ENCODE measurements at regions not wholly inside any gene's neighbourhood (a gene's known extent, or its start where the extent isn't known, plus 50 kb on each side); places are given as distances from the start of the nearest gene placed in this dataset.

DNA sequence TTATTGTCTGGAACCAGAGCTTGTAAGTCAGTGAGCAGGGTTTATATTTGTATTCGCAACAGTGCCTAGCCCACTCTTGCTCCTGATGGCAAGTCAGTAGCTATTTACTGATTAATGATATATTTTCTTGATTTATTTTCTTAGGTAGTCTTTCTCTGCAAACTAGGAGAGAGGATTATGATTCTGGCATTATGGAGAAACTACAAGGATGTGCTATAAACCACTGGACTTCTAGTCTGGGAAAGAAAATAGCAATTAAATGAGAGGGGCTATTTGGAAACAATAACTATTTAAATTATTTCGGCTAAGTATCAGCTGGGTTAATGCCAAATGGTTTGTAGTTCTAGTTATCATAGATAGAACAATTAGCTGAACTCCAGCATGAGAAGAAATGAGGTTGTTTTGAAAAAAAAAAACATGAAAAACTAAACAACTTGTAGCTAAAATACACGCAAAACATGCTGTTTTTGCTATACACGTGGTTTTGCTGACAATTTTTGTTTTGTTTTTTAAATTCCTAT lies 304.9 kb upstream of the TCF21 start:
- Histone ChIP-seq H3K27me3 (ENCODE audit: control insufficient read depth, insufficient read depth, low read length, poor library complexity, severe bottlenecking) (no peaks in the 10 kb centered on the region), H3K4me1 (ENCODE audit: control insufficient read depth, insufficient read depth, low read length) (no peaks in the 10 kb centered on the region), H3K27ac (ENCODE audit: insufficient read depth, low read depth, low read length, poor library complexity, severe bottlenecking) (no peak overlapping the region), H3K9me3 (ENCODE audit: control insufficient read depth, low read length) (no peaks in the 10 kb centered on the region), H3K36me3 (ENCODE audit: control insufficient read depth, insufficient read depth, low read length) (no peaks in the 10 kb centered on the region), H3K4me3 (ENCODE audit: insufficient read depth, low read depth, low read length) (no peak overlapping the region)
- WGBS, 2 experiments, result 93 to 100% methylated on average over 1 to 2 of the region's 4 CpGs

DNA sequence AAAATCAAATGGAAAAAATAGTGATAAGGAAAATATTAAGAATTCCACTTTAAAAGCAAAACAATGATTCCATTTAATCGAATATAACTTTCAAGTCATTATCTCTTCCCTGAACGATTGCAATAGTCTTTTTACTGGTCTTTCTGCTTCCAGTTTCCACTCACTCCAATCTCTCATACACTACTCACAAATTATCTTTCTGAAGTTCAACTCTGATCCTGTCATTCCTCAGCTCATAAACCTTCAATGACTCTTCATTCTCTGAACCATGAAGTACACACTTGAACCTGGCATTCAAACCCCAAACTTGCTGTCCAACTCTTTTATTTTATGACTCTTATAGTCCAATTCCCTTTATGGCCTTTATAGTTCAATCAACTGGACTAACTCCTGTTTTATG lies 304.1 kb upstream of the TCF21 start:
- Histone ChIP-seq H3K36me3 (ENCODE audit: control insufficient read depth, insufficient read depth, low read length) (no peaks in the 10 kb centered on the region), H3K4me1 (ENCODE audit: control insufficient read depth, insufficient read depth, low read length) (no peaks in the 10 kb centered on the region), H3K9me3 (ENCODE audit: control insufficient read depth, low read length) (no peaks in the 10 kb centered on the region), H3K27me3 (ENCODE audit: control insufficient read depth, insufficient read depth, low read length, poor library complexity, severe bottlenecking) (no peaks in the 10 kb centered on the region), H3K4me3 (ENCODE audit: insufficient read depth, low read depth, low read length) (no peak overlapping the region), H3K27ac (ENCODE audit: insufficient read depth, low read depth, low read length, poor library complexity, severe bottlenecking) (no peak overlapping the region)
- WGBS, 2 experiments, result 88 to 91% methylated on average over 2 of the region's 2 CpGs

DNA sequence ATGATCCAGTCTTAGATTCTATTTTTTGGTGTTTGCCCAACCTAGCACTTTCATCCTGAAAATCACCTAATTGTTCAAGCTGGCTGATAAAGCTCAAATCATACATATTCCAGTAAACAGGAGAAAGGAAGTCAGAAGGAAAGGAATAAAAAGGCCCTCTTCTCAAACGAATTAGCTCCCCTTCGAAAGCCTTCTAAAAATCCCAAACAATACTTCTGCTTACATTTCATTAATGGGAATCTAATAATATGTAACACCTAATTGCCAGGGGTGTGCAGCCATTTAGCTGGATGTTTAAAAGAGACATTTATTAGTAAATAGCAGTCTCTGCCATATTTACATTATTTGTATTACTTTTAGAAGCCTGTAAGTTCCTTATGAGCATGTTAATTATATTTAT lies 302.9 kb upstream of the TCF21 start:
- H3K27me3 ChIP-seq (ENCODE audit: control insufficient read depth, insufficient read depth, low read length, poor library complexity, severe bottlenecking), result no peaks in the 10 kb centered on the region
- no peaks in the 10 kb centered on the region for H3K4me1 ChIP-seq (ENCODE audit: control insufficient read depth, insufficient read depth, low read length)
- H3K27ac ChIP-seq (ENCODE audit: insufficient read depth, low read depth, low read length, poor library complexity, severe bottlenecking), result no peak overlapping the region
- no peak overlapping the region for H3K4me3 ChIP-seq (ENCODE audit: insufficient read depth, low read depth, low read length)
- H3K36me3 ChIP-seq (ENCODE audit: control insufficient read depth, insufficient read depth, low read length), result no peaks in the 10 kb centered on the region
- WGBS, 2 experiments, result no CpG with 5 or more reads among the region's 2 CpGs
- no peaks in the 10 kb centered on the region for H3K9me3 ChIP-seq (ENCODE audit: control insufficient read depth, low read length)

DNA sequence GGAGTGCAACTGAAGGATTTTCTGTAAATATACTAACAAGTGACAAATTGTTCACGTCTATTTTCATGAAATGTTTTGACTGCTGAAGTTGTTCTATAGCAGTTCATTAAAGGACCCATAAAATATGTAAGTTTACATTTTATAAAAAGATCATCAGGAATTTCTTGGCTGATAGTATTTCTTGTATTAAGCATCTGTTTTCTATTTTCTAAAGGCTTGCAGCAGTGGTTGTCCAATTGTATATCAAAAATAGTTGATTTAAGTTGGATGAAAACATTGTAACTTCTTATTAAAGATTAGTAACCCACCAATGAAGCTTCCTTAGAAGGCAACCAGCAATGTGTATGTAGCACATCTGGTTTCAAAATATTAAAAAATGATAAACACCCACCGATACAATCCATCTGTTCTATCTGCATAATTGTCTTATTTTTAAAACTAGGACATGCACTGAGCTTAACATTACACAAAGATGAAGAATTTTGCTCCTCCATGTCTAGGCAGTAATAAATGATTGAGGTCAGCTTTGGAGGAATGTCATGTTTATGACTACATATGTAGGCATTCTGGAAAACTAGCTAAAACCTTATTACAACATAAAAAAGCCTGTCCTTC lies 301.3 kb upstream of the TCF21 start:
- WGBS, 2 experiments, result 100% methylated on average over 2 of the region's 2 CpGs; no CpG with 5 or more reads in 1 of the 2 experiments

DNA sequence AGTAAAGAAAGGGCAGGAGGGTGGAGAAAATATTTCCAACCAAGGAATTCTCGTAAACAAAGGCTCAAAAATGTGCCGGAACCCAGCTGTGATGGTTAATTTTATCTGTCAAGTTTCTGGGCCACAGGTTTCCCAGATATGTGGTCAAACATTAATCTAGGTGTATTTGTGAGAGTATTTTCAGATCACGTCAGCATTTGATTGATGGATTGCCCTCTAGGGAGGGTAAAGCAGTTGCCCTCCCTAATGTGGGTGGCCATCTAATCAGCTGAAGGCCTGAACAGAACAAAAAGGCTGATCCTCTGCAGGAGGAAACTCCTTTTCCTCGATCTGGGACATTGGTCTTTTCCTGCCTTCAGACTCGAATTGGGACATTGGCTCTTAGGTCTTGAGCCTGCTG lies 298.7 kb upstream of the TCF21 start:
- Histone ChIP-seq H3K27ac (ENCODE audit: insufficient read depth, low read depth, low read length, poor library complexity, severe bottlenecking) (no peak overlapping the region), H3K36me3 (ENCODE audit: control insufficient read depth, insufficient read depth, low read length) (no peaks in the 10 kb centered on the region), H3K9me3 (ENCODE audit: control insufficient read depth, low read length) (no peaks in the 10 kb centered on the region), H3K4me1 (ENCODE audit: control insufficient read depth, insufficient read depth, low read length) (no peaks in the 10 kb centered on the region), H3K27me3 (ENCODE audit: control insufficient read depth, insufficient read depth, low read length, poor library complexity, severe bottlenecking) (no peaks in the 10 kb centered on the region), H3K4me3 (ENCODE audit: insufficient read depth, low read depth, low read length) (no peak overlapping the region)
- 75 to 79% methylated on average over 5 of the region's 5 CpGs for WGBS, 2 experiments

More for the DNA sequence above, 301.3 kb upstream of the TCF21 start:
- H3K4me1 ChIP-seq (ENCODE audit: control insufficient read depth, insufficient read depth, low read length), result no peaks in the 10 kb centered on the region
- H3K36me3 ChIP-seq (ENCODE audit: control insufficient read depth, insufficient read depth, low read length), result no peaks in the 10 kb centered on the region
- no peaks in the 10 kb centered on the region for H3K27me3 ChIP-seq (ENCODE audit: control insufficient read depth, insufficient read depth, low read length, poor library complexity, severe bottlenecking)
- no peaks in the 10 kb centered on the region for H3K9me3 ChIP-seq (ENCODE audit: control insufficient read depth, low read length)
- H3K27ac ChIP-seq (ENCODE audit: insufficient read depth, low read depth, low read length, poor library complexity, severe bottlenecking), result no peak overlapping the region
- no peak overlapping the region for H3K4me3 ChIP-seq (ENCODE audit: insufficient read depth, low read depth, low read length)

DNA sequence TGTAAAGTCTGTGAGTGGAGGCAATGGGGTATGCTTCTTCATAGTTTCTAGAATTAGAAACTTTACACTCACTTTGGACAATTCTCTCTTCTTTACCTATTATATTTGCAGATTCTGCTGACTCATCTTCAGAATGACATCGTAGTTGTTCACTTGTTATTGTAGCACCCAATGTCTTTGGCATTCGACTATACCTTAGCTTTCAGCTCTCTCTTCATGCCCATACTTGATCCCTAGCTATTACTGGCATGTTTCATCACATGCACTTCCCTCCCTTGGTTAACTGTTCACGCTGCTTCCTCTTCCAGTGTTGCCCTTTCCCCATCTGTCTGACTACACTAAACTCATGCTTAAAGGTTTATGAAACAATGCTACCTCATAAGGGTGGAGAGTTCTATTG lies 298.1 kb upstream of the TCF21 start:
- 93 to 94% methylated on average over 3 of the region's 3 CpGs for WGBS, 2 experiments
- H3K27me3 ChIP-seq (ENCODE audit: control insufficient read depth, insufficient read depth, low read length, poor library complexity, severe bottlenecking), result no peaks in the 10 kb centered on the region
- no peaks in the 10 kb centered on the region for H3K9me3 ChIP-seq (ENCODE audit: control insufficient read depth, low read length)
- no peaks in the 10 kb centered on the region for H3K4me1 ChIP-seq (ENCODE audit: control insufficient read depth, insufficient read depth, low read length)
- H3K4me3 ChIP-seq (ENCODE audit: insufficient read depth, low read depth, low read length), result no peak overlapping the region
- H3K36me3 ChIP-seq (ENCODE audit: control insufficient read depth, insufficient read depth, low read length), result no peaks in the 10 kb centered on the region
- H3K27ac ChIP-seq (ENCODE audit: insufficient read depth, low read depth, low read length, poor library complexity, severe bottlenecking), result no peak overlapping the region

DNA sequence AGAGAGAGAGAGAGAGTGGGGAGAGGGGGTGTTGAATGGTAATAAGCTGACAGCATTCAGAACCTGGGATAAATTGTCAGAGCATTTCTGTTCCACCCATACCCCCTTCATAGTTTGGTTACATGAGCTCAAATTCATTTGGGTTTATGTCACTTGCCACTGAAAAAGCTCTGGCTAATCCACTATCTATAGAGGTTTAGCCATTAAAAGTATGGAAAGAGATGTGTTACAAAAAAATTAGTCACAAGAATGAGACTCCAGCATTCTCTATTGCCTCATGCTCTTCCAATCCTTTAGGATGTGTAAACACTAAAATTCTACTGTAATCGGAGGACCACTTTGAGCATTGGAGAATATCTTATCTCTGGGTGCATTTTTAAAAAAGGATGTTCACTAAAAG lies 297.6 kb upstream of the TCF21 start:
- no peaks in the 10 kb centered on the region for H3K9me3 ChIP-seq (ENCODE audit: control insufficient read depth, low read length)
- no peak overlapping the region for H3K27ac ChIP-seq (ENCODE audit: insufficient read depth, low read depth, low read length, poor library complexity, severe bottlenecking)
- no peaks in the 10 kb centered on the region for H3K36me3 ChIP-seq (ENCODE audit: control insufficient read depth, insufficient read depth, low read length)
- no peak overlapping the region for H3K4me3 ChIP-seq (ENCODE audit: insufficient read depth, low read depth, low read length)
- no peaks in the 10 kb centered on the region for H3K4me1 ChIP-seq (ENCODE audit: control insufficient read depth, insufficient read depth, low read length)
- 73 to 100% methylated on average over 1 of the region's 1 CpG for WGBS, 2 experiments
- no peaks in the 10 kb centered on the region for H3K27me3 ChIP-seq (ENCODE audit: control insufficient read depth, insufficient read depth, low read length, poor library complexity, severe bottlenecking)

DNA sequence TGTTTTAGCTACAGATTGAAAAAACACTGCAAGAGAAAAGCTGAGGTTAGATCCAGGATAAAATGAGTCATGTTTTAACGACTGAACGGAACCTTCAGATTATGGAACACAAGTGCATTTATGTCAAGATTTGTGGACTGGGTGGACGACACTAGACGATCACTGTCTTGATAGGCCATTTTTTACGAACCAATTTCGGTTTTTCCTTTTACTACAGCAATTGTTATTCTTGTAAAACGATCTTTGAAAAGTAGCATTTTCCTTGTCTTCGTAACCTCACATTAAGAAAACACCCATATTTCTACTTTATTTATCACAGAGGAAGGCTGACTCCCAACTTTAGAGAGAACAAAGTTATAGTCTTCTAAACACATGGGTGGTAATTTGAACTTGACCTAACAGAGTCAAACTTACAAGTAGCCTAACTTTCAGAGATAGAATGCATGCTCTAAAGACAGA lies 294.2 kb upstream of the TCF21 start:
- H3K4me3 ChIP-seq (ENCODE audit: insufficient read depth, low read depth, low read length), result no peak overlapping the region
- no peak overlapping the region for H3K27ac ChIP-seq (ENCODE audit: insufficient read depth, low read depth, low read length, poor library complexity, severe bottlenecking)
- H3K4me1 ChIP-seq (ENCODE audit: control insufficient read depth, insufficient read depth, low read length), result no peaks in the 10 kb centered on the region
- H3K36me3 ChIP-seq (ENCODE audit: control insufficient read depth, insufficient read depth, low read length), result no peaks in the 10 kb centered on the region
- H3K27me3 ChIP-seq (ENCODE audit: control insufficient read depth, insufficient read depth, low read length, poor library complexity, severe bottlenecking), result no peaks in the 10 kb centered on the region
- 83 to 84% methylated on average over 8 of the region's 8 CpGs for WGBS, 2 experiments
- no peaks in the 10 kb centered on the region for H3K9me3 ChIP-seq (ENCODE audit: control insufficient read depth, low read length)

DNA sequence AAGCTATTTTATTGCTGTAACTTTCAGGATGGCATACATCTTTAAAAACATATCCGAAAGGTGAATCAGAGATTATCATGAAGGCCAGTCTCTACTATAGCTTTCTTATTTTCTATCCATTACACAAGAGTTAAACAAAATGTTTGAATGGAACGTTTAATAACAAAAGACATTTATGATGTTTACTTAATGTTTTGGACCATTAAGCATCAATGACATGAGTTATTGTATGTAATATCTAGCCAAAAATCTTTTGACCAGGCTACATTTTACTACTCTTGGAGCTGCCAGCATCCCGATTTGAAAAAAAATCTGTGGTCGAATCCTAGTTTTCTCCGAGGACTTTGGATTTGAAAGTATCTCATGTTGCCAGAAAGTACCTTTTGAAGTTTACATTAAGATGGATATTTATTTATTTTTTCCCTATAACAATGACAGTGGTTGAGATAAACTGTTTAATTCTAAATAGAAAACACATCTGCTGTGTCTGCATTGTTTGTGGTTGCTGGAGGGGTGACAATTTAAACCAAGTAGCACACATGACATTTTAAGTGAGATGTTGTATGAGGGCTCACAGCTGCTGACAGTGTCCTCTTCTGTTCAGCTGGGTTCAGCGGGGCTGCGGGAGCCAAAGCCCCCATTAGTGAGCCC lies 293.7 kb upstream of the TCF21 start:
- no peaks in the 10 kb centered on the region for H3K9me3 ChIP-seq (ENCODE audit: control insufficient read depth, low read length)
- no peak overlapping the region for H3K4me3 ChIP-seq (ENCODE audit: insufficient read depth, low read depth, low read length)
- no peaks in the 10 kb centered on the region for H3K27me3 ChIP-seq (ENCODE audit: control insufficient read depth, insufficient read depth, low read length, poor library complexity, severe bottlenecking)
- no peaks in the 10 kb centered on the region for H3K4me1 ChIP-seq (ENCODE audit: control insufficient read depth, insufficient read depth, low read length)
- H3K36me3 ChIP-seq (ENCODE audit: control insufficient read depth, insufficient read depth, low read length), result no peaks in the 10 kb centered on the region
- WGBS, 2 experiments, result 91 to 97% methylated on average over 6 to 7 of the region's 7 CpGs
- H3K27ac ChIP-seq (ENCODE audit: insufficient read depth, low read depth, low read length, poor library complexity, severe bottlenecking), result no peak overlapping the region

DNA sequence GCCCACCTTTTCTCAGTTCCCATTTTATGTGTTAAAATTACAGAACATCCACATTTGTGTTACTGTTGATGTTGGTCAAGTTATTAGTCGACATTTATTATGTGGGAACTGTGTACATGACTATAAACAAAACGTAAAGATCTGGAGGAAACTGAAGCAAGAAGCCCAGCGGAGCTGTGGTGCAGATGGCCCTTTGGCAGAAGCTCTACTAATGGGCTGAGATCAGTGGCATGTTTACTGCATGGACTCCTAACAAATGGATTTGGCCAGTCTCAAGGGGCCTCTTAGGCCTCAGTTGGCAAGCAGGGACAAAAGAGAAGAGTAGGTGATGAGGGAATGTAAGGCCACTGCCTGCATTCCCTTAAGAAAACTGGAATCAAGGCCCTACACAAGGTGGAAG lies 282.1 kb upstream of the TCF21 start:
- Histone ChIP-seq H3K9me3 (ENCODE audit: control insufficient read depth, low read length) (no peaks in the 10 kb centered on the region), H3K27me3 (ENCODE audit: control insufficient read depth, insufficient read depth, low read length, poor library complexity, severe bottlenecking) (no peaks in the 10 kb centered on the region), H3K4me3 (ENCODE audit: insufficient read depth, low read depth, low read length) (no peak overlapping the region), H3K4me1 (ENCODE audit: control insufficient read depth, insufficient read depth, low read length) (no peaks in the 10 kb centered on the region), H3K27ac (ENCODE audit: insufficient read depth, low read depth, low read length, poor library complexity, severe bottlenecking) (no peak overlapping the region), H3K36me3 (ENCODE audit: control insufficient read depth, insufficient read depth, low read length) (no peaks in the 10 kb centered on the region)
- 95 to 99% methylated on average over 3 of the region's 3 CpGs for WGBS, 2 experiments
